C4-2B (cell line): ENCODE measurements at regions not wholly inside any gene's neighbourhood (a gene's known extent, or its start where the extent isn't known, plus 50 kb on each side); places are given as distances from the start of the nearest gene placed in this dataset.

Experiments used
- CTCF ChIP-seq: fragments of 450-650 bp; conservative IDR thresholded peaks from 2 replicates; pipeline ENCODE4 v1.5.1; 2017; ENCODE audit warnings: mild to moderate bottlenecking
- ZFX ChIP-seq: fragments of 450-650 bp; IDR thresholded peaks from 2 replicates; pipeline ENCODE4 v1.6.1; 2017

- no peak for TF ChIP-seq CTCF
- TF ChIP-seq ZFX: no peak
These were observed 997.2 kb downstream of the TUSC7 start for GRCh38 chr3:117706756-117707155.
